HUDEP-2 (cell line): ENCODE measurements at regions not wholly inside any gene's neighbourhood (a gene's known extent, or its start where the extent isn't known, plus 50 kb on each side); places are given as distances from the start of the nearest gene placed in this dataset.
"Not testable (repeated sequence)": the region's sequence is repeated elsewhere in the genome, so short reads cannot be mapped to it uniquely, and the experiment has no call there.

Source experiments
- DNase-seq, 76 experiments: peaks; one replicate each; lab custom pipeline; 2025; ENCODE audit not compliant: unreplicated experiment in 76 of 76; lab: John Stamatoyannopoulos, UW

- no peak for DNase-seq
Observed at GRCh38 chr1:100627936-100628335, 90.0 kb downstream of the GPR88 start.

GRCh38 chr1:100628631-100629081, 90.7 kb downstream of the GPR88 start:
- DNase-seq: no peak

GRCh38 chr1:100629391-100629790, 90.2 kb upstream of the VCAM1 start:
- no peak for DNase-seq

- DNase-seq: no peak
Observed at GRCh38 chr1:100631015-100631551, 88.5 kb upstream of the VCAM1 start.

GRCh38 chr1:100642826-100643225, 76.7 kb upstream of the VCAM1 start:
- no peak for DNase-seq

- no peak for DNase-seq
Observed at GRCh38 chr1:100643471-100644196, 75.9 kb upstream of the VCAM1 start.

GRCh38 chr1:100646001-100646400, 73.5 kb upstream of the VCAM1 start:
- no peak for DNase-seq

- no peak for DNase-seq
Observed at GRCh38 chr1:100649146-100649545, 70.4 kb upstream of the VCAM1 start.

GRCh38 chr1:100657876-100658715, 61.4 kb upstream of the VCAM1 start:
- DNase-seq: no peak

GRCh38 chr1:100658716-100659026, 60.9 kb upstream of the VCAM1 start:
- DNase-seq: no peak

- no peak for DNase-seq
Observed at GRCh38 chr1:100661176-100661575, 58.4 kb upstream of the VCAM1 start.

GRCh38 chr1:100668494-100668893, 51.0 kb upstream of the VCAM1 start:
- DNase-seq: not testable (repeated sequence)
